ENCODE measurements at regions not wholly inside any gene's neighbourhood (a gene's known extent, or its start where the extent isn't known, plus 50 kb on each side); places are given as distances from the start of the nearest gene placed in this dataset.

DNA sequence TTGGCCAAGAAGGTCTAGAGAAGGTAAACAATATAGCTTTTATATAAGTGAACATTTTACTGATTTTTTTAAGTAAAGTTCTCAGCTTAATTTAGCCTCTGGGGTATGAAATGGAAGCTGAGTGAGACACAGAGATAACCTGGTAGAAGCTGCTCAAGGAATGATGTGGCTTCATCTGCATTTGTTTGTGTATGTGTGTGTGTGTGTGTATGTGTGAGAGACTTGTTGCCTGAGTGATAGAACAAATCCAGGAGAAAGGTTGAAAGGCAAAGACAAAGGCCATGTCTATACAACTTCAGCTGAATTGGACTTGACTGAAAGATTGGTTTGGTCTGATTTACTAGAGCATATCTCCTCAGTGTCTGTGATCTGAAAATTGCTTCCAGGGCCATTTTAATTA, 63.6 kb downstream of the PCDH7 start:
- no peak for DNase-seq (ENCODE audit: low read depth)
- TF ChIP-seq, protein P1, sequence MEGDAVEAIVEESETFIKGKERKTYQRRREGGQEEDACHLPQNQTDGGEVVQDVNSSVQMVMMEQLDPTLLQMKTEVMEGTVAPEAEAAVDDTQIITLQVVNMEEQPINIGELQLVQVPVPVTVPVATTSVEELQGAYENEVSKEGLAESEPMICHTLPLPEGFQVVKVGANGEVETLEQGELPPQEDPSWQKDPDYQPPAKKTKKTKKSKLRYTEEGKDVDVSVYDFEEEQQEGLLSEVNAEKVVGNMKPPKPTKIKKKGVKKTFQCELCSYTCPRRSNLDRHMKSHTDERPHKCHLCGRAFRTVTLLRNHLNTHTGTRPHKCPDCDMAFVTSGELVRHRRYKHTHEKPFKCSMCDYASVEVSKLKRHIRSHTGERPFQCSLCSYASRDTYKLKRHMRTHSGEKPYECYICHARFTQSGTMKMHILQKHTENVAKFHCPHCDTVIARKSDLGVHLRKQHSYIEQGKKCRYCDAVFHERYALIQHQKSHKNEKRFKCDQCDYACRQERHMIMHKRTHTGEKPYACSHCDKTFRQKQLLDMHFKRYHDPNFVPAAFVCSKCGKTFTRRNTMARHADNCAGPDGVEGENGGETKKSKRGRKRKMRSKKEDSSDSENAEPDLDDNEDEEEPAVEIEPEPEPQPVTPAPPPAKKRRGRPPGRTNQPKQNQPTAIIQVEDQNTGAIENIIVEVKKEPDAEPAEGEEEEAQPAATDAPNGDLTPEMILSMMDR (IDR thresholded peaks at IDR 0.05; ENCODE audit: control insufficient read depth, extremely low read depth, insufficient read depth), result no peak
- H3K4me3 ChIP-seq (ENCODE audit: low read depth, low read length), result no peak overlapping the region

DNA sequence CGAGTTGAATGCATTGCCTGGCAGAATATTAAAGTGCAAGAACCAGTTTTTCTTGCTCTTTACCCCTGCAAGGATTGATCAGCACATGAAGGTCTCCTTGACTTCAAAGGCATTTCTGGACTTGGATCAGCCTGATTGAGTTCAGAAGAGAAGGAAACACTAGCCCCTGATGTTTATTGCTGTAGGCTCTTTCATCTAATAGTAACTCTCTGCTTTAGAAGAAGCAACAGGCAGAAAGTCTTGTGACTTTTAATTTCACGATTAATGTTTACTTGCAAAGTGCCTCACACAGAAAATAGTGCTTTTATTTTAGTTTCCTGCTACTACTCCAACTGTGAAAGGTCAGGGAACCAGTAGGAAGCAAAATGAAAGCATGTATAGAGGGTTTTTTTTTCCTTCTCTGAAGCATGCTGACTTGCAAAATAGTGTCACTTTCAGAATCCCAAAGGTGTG, 69.1 kb downstream of the PCDH7 start:
- no peak for DNase-seq (ENCODE audit: low read depth)

DNA sequence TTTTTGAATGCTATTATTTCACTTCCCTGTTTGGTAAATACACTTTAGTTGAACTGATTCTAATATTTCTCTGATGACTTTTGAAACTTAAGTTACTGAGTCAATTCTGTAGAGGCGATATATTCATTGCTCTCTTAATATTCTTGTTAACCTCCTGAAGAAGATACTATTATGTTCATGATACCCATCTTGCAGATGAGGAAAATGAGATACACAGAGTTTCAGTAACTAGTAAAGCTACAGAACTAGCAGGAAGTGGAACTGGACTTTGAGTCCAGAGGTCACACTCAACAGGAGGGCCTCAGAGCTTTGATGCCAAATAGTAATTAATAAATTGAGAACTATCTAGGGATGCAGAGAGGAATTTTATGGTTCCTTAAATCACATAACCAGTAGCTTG, 70.0 kb downstream of the PCDH7 start:
- no peak for DNase-seq (ENCODE audit: low read depth)
- TF ChIP-seq, protein P1 (IDR thresholded peaks at IDR 0.05; ENCODE audit: control insufficient read depth, extremely low read depth, insufficient read depth), result no peak
- H3K4me3 ChIP-seq (ENCODE audit: low read depth, low read length), result no peak overlapping the region

More for the DNA sequence above, 69.1 kb downstream of the PCDH7 start:
- TF ChIP-seq, protein P1 (IDR thresholded peaks at IDR 0.05; ENCODE audit: control insufficient read depth, extremely low read depth, insufficient read depth), result no peak
- no peak overlapping the region for H3K4me3 ChIP-seq (ENCODE audit: low read depth, low read length)

DNA sequence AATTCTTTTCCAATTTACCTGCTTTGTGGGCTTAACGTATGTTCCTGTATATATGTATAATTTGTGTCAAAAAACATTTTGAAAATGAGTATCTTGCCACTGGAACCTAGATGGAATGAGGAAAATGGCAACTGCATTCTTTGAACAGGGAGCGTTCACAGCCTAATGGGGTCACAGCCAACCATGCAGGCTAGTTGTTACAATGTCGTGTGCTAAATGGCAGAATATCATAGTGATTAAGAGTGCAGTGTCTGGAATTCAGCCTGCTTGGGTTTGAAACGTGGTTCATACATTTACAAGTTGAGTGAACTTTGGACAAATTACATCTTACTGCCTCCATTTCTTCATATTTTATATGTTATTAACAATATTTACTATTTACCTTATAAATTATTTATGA, 70.8 kb downstream of the PCDH7 start:
- no peak for DNase-seq (ENCODE audit: low read depth)
- H3K4me3 ChIP-seq (ENCODE audit: low read depth, low read length), result no peak overlapping the region
- TF ChIP-seq, protein P1 (IDR thresholded peaks at IDR 0.05; ENCODE audit: control insufficient read depth, extremely low read depth, insufficient read depth), result no peak

DNA sequence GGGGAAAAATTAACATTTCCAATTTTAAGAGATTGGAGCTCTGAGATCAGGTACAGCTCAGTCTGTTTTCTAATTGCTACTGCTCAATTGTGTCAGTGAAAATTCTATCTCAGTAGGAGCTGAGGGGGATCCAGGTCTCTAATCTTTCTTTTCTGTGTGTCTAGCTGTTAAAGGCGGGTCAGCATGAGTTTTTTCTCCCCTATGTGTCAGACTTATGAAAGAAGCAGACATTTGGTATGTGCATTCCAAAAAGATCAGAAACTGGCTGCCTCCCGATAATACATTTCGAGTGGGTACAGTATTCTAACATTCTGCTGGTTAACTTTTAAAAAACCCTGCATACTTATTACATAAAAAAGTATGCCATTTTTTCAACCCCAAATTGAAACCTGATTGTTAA, 72.4 kb downstream of the PCDH7 start:
- H3K4me3 ChIP-seq (ENCODE audit: low read depth, low read length), result no peak overlapping the region
- TF ChIP-seq, protein P1 (IDR thresholded peaks at IDR 0.05; ENCODE audit: control insufficient read depth, extremely low read depth, insufficient read depth), result no peak
- DNase-seq (ENCODE audit: low read depth), result no peak

DNA sequence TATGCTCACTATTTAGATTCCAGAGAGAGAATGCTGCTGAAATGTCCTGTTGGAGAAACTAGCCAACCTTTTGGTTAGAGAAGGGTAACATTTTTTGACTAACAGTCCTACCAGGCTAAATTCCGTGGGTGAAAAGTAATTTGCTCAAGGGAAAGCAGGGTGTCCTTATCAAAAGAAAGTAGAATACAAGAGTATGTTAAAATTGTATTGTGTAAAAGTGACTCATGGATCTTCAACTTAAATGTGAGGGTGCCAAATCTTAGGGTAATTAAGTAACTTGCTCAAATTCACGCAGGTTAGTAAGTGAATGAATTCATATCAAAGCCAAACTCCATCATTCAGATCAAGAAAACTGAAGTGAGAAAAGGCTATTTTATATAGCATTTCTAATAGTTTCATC, 81.7 kb downstream of the PCDH7 start:
- TF ChIP-seq, protein P1 (IDR thresholded peaks at IDR 0.05; ENCODE audit: control insufficient read depth, extremely low read depth, insufficient read depth), result no peak
- no peak overlapping the region for H3K4me3 ChIP-seq (ENCODE audit: low read depth, low read length)

DNA sequence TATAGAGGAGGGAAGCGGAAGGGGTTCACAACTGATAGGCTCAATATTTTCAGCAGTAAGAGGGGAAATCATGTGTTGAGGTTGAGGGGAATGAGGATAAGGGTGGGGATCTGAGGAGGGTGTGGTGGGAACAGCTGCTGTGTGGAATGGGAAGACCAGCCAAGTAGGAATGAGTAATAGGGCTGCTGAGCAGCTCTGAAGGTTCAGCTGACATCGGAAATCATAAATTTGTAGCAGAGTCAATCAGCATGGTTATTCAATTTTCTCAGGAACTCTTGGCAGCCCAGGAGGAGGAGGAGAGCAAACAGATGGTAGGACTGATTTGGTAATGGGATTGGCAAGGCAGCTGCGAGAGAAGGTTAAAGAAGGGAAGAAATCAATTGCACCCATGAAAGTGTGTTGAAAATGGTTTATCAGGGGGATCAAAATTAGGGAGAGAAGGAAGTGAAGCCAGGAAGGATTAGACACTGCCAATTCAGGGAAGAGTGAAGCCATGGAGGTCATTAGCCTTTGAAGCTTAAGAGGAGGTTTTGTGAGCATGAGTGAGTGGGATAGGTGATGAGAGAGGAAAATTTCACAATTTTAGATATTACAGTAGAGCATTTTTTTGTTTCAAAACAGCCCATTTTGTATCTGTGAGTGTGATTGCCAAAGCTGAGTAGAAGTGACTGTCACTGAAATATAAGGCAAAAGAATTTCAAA, 82.6 kb downstream of the PCDH7 start:
- TF ChIP-seq, protein P1 (IDR thresholded peaks at IDR 0.05; ENCODE audit: control insufficient read depth, extremely low read depth, insufficient read depth), result no peak
- no peak overlapping the region for H3K4me3 ChIP-seq (ENCODE audit: low read depth, low read length)
- DNase-seq (ENCODE audit: low read depth), result no peak

More for the DNA sequence above, 81.7 kb downstream of the PCDH7 start:
- DNase-seq (ENCODE audit: low read depth), result no peak

Data from LNCaP clone FGC (cell line).